ENCODE measurements at regions not wholly inside any gene's neighbourhood (a gene's known extent, or its start where the extent isn't known, plus 50 kb on each side); places are given as distances from the start of the nearest gene placed in this dataset.
"Not testable (repeated sequence)": the region's sequence is repeated elsewhere in the genome, so short reads cannot be mapped to it uniquely, and the experiment has no call there.

- no peak for DNase-seq
Measured at GRCh38 chr14:44873536-44873935, 88.2 kb downstream of the KLHL28 start.

GRCh38 chr14:44866770-44867169 is 95.0 kb downstream of the KLHL28 start:
- DNase-seq, result no peak

- no peak for DNase-seq
Measured at GRCh38 chr14:44866322-44866721, 95.4 kb downstream of the KLHL28 start.

GRCh38 chr14:44863271-44863670 is 98.5 kb downstream of the KLHL28 start:
- no peak for DNase-seq

GRCh38 chr14:44854114-44854513 is 107.6 kb downstream of the KLHL28 start:
- no peak for DNase-seq

GRCh38 chr14:44847526-44848309 is 114.0 kb downstream of the KLHL28 start:
- no peak for DNase-seq

GRCh38 chr14:44846232-44846824 is 115.4 kb downstream of the KLHL28 start:
- DNase-seq, result peak; percentile 82

- DNase-seq, result not testable (repeated sequence)
Measured at GRCh38 chr14:44835928-44836327, 125.8 kb downstream of the KLHL28 start.

GRCh38 chr14:44833376-44834060 is 128.2 kb downstream of the KLHL28 start:
- no peak for DNase-seq

- DNase-seq, result no peak
Measured at GRCh38 chr14:44830371-44830770, 131.4 kb downstream of the KLHL28 start.

GRCh38 chr14:44829021-44829420 is 132.7 kb downstream of the KLHL28 start:
- no peak for DNase-seq

GRCh38 chr14:44828023-44828422 is 133.7 kb downstream of the KLHL28 start:
- DNase-seq, result no peak

GRCh38 chr14:44820230-44820964 is 141.3 kb downstream of the KLHL28 start:
- DNase-seq, result no peak

GRCh38 chr14:44814196-44814595 is 147.6 kb downstream of the KLHL28 start:
- no peak for DNase-seq

GRCh38 chr14:44812672-44813071 is 149.1 kb downstream of the KLHL28 start:
- DNase-seq, result no peak

- no peak for DNase-seq
Measured at GRCh38 chr14:44804391-44804790, 157.4 kb downstream of the KLHL28 start.

GRCh38 chr14:44803239-44803905 is 158.4 kb downstream of the KLHL28 start:
- peak; percentile 68 for DNase-seq

- DNase-seq, result no peak
Measured at GRCh38 chr14:44798386-44799242, 163.1 kb downstream of the KLHL28 start.

GRCh38 chr14:44795725-44796124 is 166.0 kb downstream of the KLHL28 start:
- no peak for DNase-seq

GRCh38 chr14:44791730-44792129 is 170.0 kb downstream of the KLHL28 start:
- no peak for DNase-seq

GRCh38 chr14:44788612-44789011 is 173.1 kb downstream of the KLHL28 start:
- DNase-seq, result no peak

GRCh38 chr14:44785096-44785495 is 176.7 kb downstream of the KLHL28 start:
- no peak for DNase-seq

All from NCI-H2029 treated with DMSO at 0.1 percent for 48 hours (cell line).